Progenitor cell of endocrine pancreas (in vitro differentiated cells): ENCODE measurements at regions not wholly inside any gene's neighbourhood (a gene's known extent, or its start where the extent isn't known, plus 50 kb on each side); places are given as distances from the start of the nearest gene placed in this dataset.

Experiments used
- DNase-seq: peaks from one replicate; pipeline ENCODE4 v3.0.0; 2021; ENCODE audit warnings: low spot score; ENCODE audit not compliant: unreplicated experiment
- H3K27ac Mint-ChIP-seq: 2 replicates; pipeline ENCODE4 v1.8.0; 2021; ENCODE audit warnings: mild to moderate bottlenecking, moderate library complexity, mixed read lengths
- H3K27me3 Mint-ChIP-seq: 2 replicates; pipeline ENCODE4 v1.8.0; 2021; ENCODE audit warnings: mixed read lengths
- H3K36me3 Mint-ChIP-seq: 2 replicates; pipeline ENCODE4 v1.8.0; 2022; ENCODE audit warnings: mixed read lengths; ENCODE audit not compliant: insufficient read depth
- H3K4me1 Mint-ChIP-seq: 2 replicates; pipeline ENCODE4 v1.8.0; 2021; ENCODE audit warnings: low read depth, mixed read lengths
- H3K4me3 Mint-ChIP-seq: 2 replicates; pipeline ENCODE4 v1.8.0; 2021; ENCODE audit warnings: low read depth, mild to moderate bottlenecking, moderate library complexity, mixed read lengths
- H3K9me3 Mint-ChIP-seq: 2 replicates; pipeline ENCODE4 v1.8.0; 2021; ENCODE audit warnings: low read depth, mixed read lengths
- TF ChIP-seq, protein P1 (sequence below): fragments of 200-600 bp; sonication (generic); IDR thresholded peaks from one replicate; pipeline ENCODE4 v1.5.0; 2021; ENCODE audit warnings: antibody characterized with exemption, mild to moderate bottlenecking; ENCODE audit not compliant: unreplicated experiment

DNA sequence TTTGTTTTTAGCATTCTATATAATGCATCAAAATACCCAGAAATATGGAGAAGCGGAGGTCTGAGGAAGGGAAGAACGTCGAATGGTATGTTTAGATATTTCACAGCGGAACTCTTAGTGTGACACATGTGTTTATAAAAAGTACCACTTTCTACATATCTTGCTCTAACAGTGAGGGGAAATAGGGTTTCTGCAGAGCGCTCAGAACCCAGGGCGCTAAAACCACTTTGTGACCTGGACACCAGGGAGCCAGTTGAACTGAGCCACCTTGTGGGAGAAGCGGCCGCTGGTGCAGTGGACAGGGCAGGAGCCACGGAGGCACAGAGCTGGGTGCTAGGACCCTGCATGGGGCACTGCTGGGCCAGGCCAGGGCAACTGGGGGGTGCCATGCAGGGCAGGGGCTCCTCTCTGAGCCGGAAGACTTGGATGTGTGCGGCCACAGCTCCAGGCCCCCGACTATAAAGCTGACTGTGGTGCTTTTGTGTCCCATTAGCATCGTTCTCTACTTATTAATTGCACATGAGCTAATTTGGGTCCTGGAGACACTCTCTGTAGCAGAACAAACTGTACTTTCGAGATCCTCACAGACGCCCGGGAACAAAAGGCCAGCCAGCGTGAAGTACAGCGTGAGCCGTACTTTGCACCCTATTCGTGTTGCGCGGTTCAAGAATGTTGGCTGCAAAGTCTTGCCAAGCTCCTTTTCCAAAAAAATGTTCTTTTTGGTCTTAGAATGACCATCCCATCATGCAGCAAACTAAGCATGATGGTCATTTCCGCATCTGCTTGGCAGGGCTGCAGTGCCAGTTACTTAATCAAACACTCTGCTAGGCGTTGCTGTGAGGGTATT lies 151.9 kb upstream of the ALKAL2 start:
- H3K4me1 Mint-ChIP-seq, result peaks cover 13% of the 10 kb centered on the region
- TF ChIP-seq, protein P1, sequence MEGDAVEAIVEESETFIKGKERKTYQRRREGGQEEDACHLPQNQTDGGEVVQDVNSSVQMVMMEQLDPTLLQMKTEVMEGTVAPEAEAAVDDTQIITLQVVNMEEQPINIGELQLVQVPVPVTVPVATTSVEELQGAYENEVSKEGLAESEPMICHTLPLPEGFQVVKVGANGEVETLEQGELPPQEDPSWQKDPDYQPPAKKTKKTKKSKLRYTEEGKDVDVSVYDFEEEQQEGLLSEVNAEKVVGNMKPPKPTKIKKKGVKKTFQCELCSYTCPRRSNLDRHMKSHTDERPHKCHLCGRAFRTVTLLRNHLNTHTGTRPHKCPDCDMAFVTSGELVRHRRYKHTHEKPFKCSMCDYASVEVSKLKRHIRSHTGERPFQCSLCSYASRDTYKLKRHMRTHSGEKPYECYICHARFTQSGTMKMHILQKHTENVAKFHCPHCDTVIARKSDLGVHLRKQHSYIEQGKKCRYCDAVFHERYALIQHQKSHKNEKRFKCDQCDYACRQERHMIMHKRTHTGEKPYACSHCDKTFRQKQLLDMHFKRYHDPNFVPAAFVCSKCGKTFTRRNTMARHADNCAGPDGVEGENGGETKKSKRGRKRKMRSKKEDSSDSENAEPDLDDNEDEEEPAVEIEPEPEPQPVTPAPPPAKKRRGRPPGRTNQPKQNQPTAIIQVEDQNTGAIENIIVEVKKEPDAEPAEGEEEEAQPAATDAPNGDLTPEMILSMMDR, result no peak

GRCh38 chr2:439077-439476 lies 151.2 kb upstream of the ALKAL2 start:
- peaks cover 13% of the 10 kb centered on the region for H3K4me1 Mint-ChIP-seq
- no peaks in the 10 kb centered on the region for H3K36me3 Mint-ChIP-seq
- H3K27me3 Mint-ChIP-seq, result peaks cover 11% of the 10 kb centered on the region
- no peak for DNase-seq
- H3K9me3 Mint-ChIP-seq, result no peaks in the 10 kb centered on the region
- TF ChIP-seq, protein P1, result no peak
- H3K4me3 Mint-ChIP-seq, result no peak overlapping the region
- H3K27ac Mint-ChIP-seq, result no peak overlapping the region

More for the DNA sequence above, 151.9 kb upstream of the ALKAL2 start:
- no peak for DNase-seq
- no peaks in the 10 kb centered on the region for H3K9me3 Mint-ChIP-seq
- H3K27me3 Mint-ChIP-seq, result peaks cover 11% of the 10 kb centered on the region
- H3K36me3 Mint-ChIP-seq, result no peaks in the 10 kb centered on the region
- H3K27ac Mint-ChIP-seq, result no peak overlapping the region
- H3K4me3 Mint-ChIP-seq, result no peak overlapping the region

DNA sequence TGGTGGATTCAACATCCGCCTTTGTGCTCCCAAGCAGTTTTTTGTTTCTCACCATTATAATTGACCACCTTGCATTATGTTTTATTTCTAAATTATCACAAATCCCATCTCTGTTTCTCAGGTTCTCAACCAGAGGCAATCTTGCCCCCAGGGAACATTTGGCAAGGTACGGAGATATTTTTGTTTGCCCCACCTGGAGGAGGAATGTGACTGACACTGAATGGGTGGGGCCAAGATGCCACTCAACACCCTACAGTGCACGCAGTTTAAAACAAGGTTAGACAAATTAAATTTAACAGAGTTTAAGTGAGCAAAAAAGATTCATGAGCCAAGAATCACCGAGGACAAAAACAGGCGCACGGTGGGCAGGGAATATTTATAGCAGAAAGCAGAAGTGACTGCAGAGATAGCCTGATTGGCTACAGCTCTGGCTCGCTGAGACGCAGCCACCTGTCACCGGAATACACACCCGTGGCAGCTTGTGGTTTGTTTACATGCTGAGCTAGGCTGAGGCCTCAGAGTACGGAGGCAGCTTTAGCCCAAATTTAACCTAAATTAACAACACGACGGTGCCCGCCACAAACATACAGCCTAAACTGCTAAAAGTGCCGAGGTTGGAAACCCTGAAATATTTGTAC lies 150.0 kb upstream of the ALKAL2 start:
- Mint-ChIP-seq H3K4me1 (peaks cover 9% of the 10 kb centered on the region), H3K9me3 (no peaks in the 10 kb centered on the region), H3K36me3 (no peaks in the 10 kb centered on the region), H3K27ac (peak overlapping the region; percentile 69), H3K27me3 (peaks cover 11% of the 10 kb centered on the region), H3K4me3 (no peak overlapping the region)
- DNase-seq, result no peak
- TF ChIP-seq, protein P1, result no peak

DNA sequence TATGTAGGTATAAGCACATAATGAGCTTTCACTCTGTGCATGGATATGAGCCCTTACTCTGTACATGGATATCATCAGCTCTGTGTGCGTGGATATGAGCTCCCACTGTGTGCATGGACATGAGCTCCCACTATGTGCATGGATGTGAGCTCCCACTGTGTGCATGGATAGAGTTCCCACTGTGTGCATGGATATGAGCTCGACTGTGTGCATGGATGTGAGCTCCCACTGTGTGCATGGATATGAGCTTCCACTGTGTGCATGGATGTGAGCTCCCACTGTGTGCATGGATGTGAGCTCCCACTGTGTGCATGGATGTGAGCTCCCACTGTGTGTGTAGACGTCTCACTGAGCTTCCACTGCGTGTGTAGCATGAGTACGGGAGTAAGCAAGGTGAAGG lies 149.3 kb upstream of the ALKAL2 start:
- Mint-ChIP-seq H3K9me3 (no peaks in the 10 kb centered on the region), H3K27me3 (peaks cover 11% of the 10 kb centered on the region), H3K27ac (no peak overlapping the region), H3K36me3 (no peaks in the 10 kb centered on the region), H3K4me1 (peaks cover 9% of the 10 kb centered on the region), H3K4me3 (no peak overlapping the region)
- no peak for DNase-seq
- TF ChIP-seq, protein P1, result no peak

GRCh38 chr2:436205-436604 lies 148.3 kb upstream of the ALKAL2 start:
- Mint-ChIP-seq H3K4me1 (peaks cover 9% of the 10 kb centered on the region), H3K27ac (no peak overlapping the region), H3K36me3 (no peaks in the 10 kb centered on the region), H3K27me3 (peaks cover 11% of the 10 kb centered on the region), H3K4me3 (no peak overlapping the region), H3K9me3 (no peaks in the 10 kb centered on the region)
- no peak for DNase-seq
- TF ChIP-seq, protein P1, result no peak
